ENCODE measurements at regions not wholly inside any gene's neighbourhood (a gene's known extent, or its start where the extent isn't known, plus 50 kb on each side); places are given as distances from the start of the nearest gene placed in this dataset.

GRCh38 chr2:234252772-234253171 is 202.3 kb downstream of the SPP2 start:
- no peak overlapping the region for H3K27ac ChIP-seq (ENCODE audit: low read depth, low read length)
- H3K79me2 ChIP-seq (ENCODE audit: insufficient read depth, low read length), result no peaks in the 10 kb centered on the region
- H3K4me3 ChIP-seq (replicated peaks in 1 of 2; ENCODE audit: low read depth in 1 of 2, low read length in 2 of 2), result no peak overlapping the region
- no peak overlapping the region for H3K4me2 ChIP-seq (ENCODE audit: low read length)
- H3K9me2 ChIP-seq (ENCODE audit: insufficient read depth), result no peaks in the 10 kb centered on the region
- no peak overlapping the region for H2AFZ ChIP-seq (ENCODE audit: low read depth, low read length, poor library complexity, severe bottlenecking)
- TF ChIP-seq POLR2A (IDR thresholded peaks at IDR 0.05; ENCODE audit: borderline replicate concordance, extremely low read depth, insufficient read depth, insufficient read length) (no peak), JUND (IDR thresholded peaks at IDR 0.05) (no peak), RAD21 (IDR thresholded peaks at IDR 0.05; ENCODE audit: low read depth) (no peak)
- BruUV-seq (replicated peaks), result no TSS peak
- DNase-seq (ENCODE audit: low read depth, low spot score) (no peak), ATAC-seq (no peak)
- H4K20me1 ChIP-seq (ENCODE audit: insufficient read depth), result no peaks in the 10 kb centered on the region
- peaks cover 13 to 81% of the 10 kb centered on the region in 2 experiments for H3K4me1 ChIP-seq (ENCODE audit: control insufficient read depth in 1 of 2, insufficient read depth in 2 of 2, low read length in 2 of 2)
- ChIA-PET RAD21 (ENCODE audit: low non-redundant PET in 1 of 2, low total read pairs in 2 of 2, uncharacterized antibody in 2 of 2, unreplicated experiment in 2 of 2) (no interaction called here), POLR2A (no interaction called here), CTCF (interaction anchor here (1.3 kb wide), 1 partner anchor 117 kb away, joined by 3 read pairs; no protein-coding TSS in a partner anchor)
- no peaks in the 10 kb centered on the region for H3K27me3 ChIP-seq (ENCODE audit: insufficient read depth, low read length)
- H3K9ac ChIP-seq (ENCODE audit: low read length), result no peak overlapping the region
- no peaks in the 10 kb centered on the region for H3K36me3 ChIP-seq (ENCODE audit: control insufficient read depth in 1 of 2, insufficient read depth in 2 of 2, low read length in 2 of 2)
- peaks cover 0 to 6% of the 10 kb centered on the region in 2 experiments; a peak in 1 of 4 replicates for H3K9me3 ChIP-seq (ENCODE audit: control insufficient read depth in 1 of 2, insufficient read depth in 1 of 2, low read depth in 1 of 2, low read length in 2 of 2)
- intact Hi-C loops (cut with micrococcal nuclease), result no loop called here

GRCh38 chr2:234251326-234252271 is 201.1 kb downstream of the SPP2 start:
- Histone ChIP-seq H3K27ac (ENCODE audit: low read depth, low read length) (no peak overlapping the region), H3K4me1 (ENCODE audit: control insufficient read depth in 1 of 2, insufficient read depth in 2 of 2, low read length in 2 of 2) (peaks cover 9 to 75% of the 10 kb centered on the region in 2 experiments; a peak in 3 of 4 replicates), H3K36me3 (ENCODE audit: control insufficient read depth in 1 of 2, insufficient read depth in 2 of 2, low read length in 2 of 2) (no peaks in the 10 kb centered on the region), H3K4me3 (replicated peaks in 1 of 2; ENCODE audit: low read depth in 1 of 2, low read length in 2 of 2) (no peak overlapping the region), H4K20me1 (ENCODE audit: insufficient read depth) (no peaks in the 10 kb centered on the region), H3K9me2 (ENCODE audit: insufficient read depth) (no peaks in the 10 kb centered on the region), H3K9ac (ENCODE audit: low read length) (peak overlapping the region; percentile 19; the same call in 1 of the 2 replicates), H2AFZ (ENCODE audit: low read depth, low read length, poor library complexity, severe bottlenecking) (peak overlapping the region; percentile 49), H3K4me2 (ENCODE audit: low read length) (peak overlapping the region; percentile 20), H3K9me3 (ENCODE audit: control insufficient read depth in 1 of 2, insufficient read depth in 1 of 2, low read depth in 1 of 2, low read length in 2 of 2) (peaks cover 0 to under 1% of the 10 kb centered on the region in 2 experiments; a peak in 1 of 4 replicates), H3K27me3 (ENCODE audit: insufficient read depth, low read length) (no peaks in the 10 kb centered on the region), H3K79me2 (ENCODE audit: insufficient read depth, low read length) (no peaks in the 10 kb centered on the region)
- ATAC-seq (no peak), DNase-seq (ENCODE audit: low read depth, low spot score) (no peak)
- ChIA-PET CTCF (interaction anchor here (1.3 kb wide), 1 partner anchor 116 kb away, joined by 3 read pairs; no protein-coding TSS in a partner anchor), POLR2A (no interaction called here), RAD21 (ENCODE audit: low non-redundant PET in 1 of 2, low total read pairs in 2 of 2, uncharacterized antibody in 2 of 2, unreplicated experiment in 2 of 2) (no interaction called here)
- TF ChIP-seq CBX3 (IDR thresholded peaks at IDR 0.05; ENCODE audit: low read depth) (peak; percentile 17; the same call in 1 of the 2 replicates), MAX (IDR thresholded peaks at IDR 0.05) (peak; percentile 41; the same call in 1 of the 2 replicates), ZFX (IDR thresholded peaks at IDR 0.05) (no peak)
- intact Hi-C loops (cut with micrococcal nuclease), result no loop called here
- no TSS peak for BruUV-seq (replicated peaks)

Data from HCT116 (cell line).